ENCODE measurements at regions not wholly inside any gene's neighbourhood (a gene's known extent, or its start where the extent isn't known, plus 50 kb on each side); places are given as distances from the start of the nearest gene placed in this dataset.

DNA sequence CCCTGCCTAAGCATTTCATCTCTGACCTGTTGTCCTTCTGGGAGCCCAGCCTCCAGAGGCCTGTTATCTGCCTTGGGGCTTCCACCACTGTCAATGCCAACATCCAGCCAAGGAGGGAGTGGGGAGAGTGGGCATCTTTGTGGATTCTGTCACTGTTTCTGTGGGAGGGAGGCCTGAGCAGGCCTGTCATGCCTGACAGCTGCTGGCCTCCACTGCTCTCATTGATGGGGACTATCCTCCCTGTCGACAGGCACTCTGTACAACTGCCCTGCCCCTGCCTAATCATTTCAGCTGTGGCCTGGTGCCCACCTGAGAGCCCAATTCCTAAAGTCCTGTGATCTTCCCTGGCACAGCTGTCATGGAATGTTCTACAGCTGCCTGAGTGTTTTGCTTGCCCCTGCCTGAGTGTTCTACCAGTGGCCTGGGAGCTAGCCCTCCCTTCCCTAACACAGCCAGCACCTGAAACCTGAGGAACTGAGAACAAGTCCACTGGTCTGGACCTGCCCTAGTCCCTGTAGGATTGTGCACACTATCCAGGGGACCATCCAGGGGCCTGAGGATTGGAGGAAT is 145.3 kb downstream of the FAM83B start:
- Histone ChIP-seq H3K36me3 (ENCODE audit: insufficient read depth, low read length) (no peaks in the 10 kb centered on the region), H3K79me2 (ENCODE audit: insufficient read depth, low read depth, low read length) (no peaks in the 10 kb centered on the region), H4K20me1 (ENCODE audit: insufficient read depth, low read length) (no peaks in the 10 kb centered on the region), H3K4me3 (ENCODE audit: low read depth, low read length, poor library complexity, severe bottlenecking) (no peak overlapping the region), H3K4me2 (ENCODE audit: low read length) (no peak overlapping the region), H2AFZ (ENCODE audit: low read length) (no peak overlapping the region), H3K4me1 (ENCODE audit: insufficient read depth, low read length, poor library complexity, severe bottlenecking) (no peaks in the 10 kb centered on the region), H3K9me3 (ENCODE audit: low read length) (peaks cover 7% of the 10 kb centered on the region; the same call in 1 of the 2 replicates), H3K27ac (ENCODE audit: low read depth, low read length, poor library complexity, severe bottlenecking) (no peak overlapping the region), H3K9me2 (ENCODE audit: insufficient read depth, low read length) (no peaks in the 10 kb centered on the region)
- ChIA-PET POLR2A (no interaction called here), CTCF (ENCODE audit: unreplicated experiment) (no interaction called here)
- no peak for TF ChIP-seq EZH2phosphoT487 (IDR thresholded peaks at IDR 0.05; ENCODE audit: borderline replicate concordance, low read depth, low read length)
- TF ChIP-seq, protein P1, sequence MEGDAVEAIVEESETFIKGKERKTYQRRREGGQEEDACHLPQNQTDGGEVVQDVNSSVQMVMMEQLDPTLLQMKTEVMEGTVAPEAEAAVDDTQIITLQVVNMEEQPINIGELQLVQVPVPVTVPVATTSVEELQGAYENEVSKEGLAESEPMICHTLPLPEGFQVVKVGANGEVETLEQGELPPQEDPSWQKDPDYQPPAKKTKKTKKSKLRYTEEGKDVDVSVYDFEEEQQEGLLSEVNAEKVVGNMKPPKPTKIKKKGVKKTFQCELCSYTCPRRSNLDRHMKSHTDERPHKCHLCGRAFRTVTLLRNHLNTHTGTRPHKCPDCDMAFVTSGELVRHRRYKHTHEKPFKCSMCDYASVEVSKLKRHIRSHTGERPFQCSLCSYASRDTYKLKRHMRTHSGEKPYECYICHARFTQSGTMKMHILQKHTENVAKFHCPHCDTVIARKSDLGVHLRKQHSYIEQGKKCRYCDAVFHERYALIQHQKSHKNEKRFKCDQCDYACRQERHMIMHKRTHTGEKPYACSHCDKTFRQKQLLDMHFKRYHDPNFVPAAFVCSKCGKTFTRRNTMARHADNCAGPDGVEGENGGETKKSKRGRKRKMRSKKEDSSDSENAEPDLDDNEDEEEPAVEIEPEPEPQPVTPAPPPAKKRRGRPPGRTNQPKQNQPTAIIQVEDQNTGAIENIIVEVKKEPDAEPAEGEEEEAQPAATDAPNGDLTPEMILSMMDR (conservative IDR thresholded peaks at IDR 0.05; ENCODE audit: low read length) = no peak
- no TSS peak for BruUV-seq (replicated peaks)
- intact Hi-C loops (cut with micrococcal nuclease; ENCODE audit: unreplicated experiment) = no loop called here
- no peak for DNase-seq (ENCODE audit: low spot score)

DNA sequence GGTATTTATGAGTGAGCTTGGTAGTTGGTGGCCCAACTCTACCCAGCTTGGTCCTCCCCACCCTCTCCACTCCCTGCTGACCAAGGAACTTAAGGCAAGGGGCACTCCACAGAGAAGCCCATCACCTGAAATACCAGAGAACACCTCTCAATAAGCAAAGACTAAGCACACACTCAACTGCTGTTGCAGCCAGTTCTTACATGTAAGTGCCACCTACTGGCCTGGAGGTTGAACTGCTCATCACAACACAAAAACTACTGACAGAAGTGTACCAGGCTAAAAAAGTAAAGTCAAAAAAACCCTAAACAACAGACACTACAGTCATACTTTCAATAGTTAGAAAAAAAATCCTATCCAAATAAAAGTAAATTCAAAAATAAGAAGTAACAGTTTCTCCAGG is 146.2 kb downstream of the FAM83B start:
- DNase-seq (ENCODE audit: low spot score) = peak; percentile 15
- CTCF ChIA-PET (ENCODE audit: unreplicated experiment) = no interaction called here
- Histone ChIP-seq H3K9me3 (ENCODE audit: low read length) (peaks cover 7% of the 10 kb centered on the region; the same call in 1 of the 2 replicates), H3K79me2 (ENCODE audit: insufficient read depth, low read depth, low read length) (no peaks in the 10 kb centered on the region), H2AFZ (ENCODE audit: low read length) (no peak overlapping the region), H3K4me1 (ENCODE audit: insufficient read depth, low read length, poor library complexity, severe bottlenecking) (no peaks in the 10 kb centered on the region), H3K27ac (ENCODE audit: low read depth, low read length, poor library complexity, severe bottlenecking) (no peak overlapping the region), H3K4me3 (ENCODE audit: low read depth, low read length, poor library complexity, severe bottlenecking) (no peak overlapping the region), H3K36me3 (ENCODE audit: insufficient read depth, low read length) (no peaks in the 10 kb centered on the region), H4K20me1 (ENCODE audit: insufficient read depth, low read length) (no peaks in the 10 kb centered on the region), H3K4me2 (ENCODE audit: low read length) (no peak overlapping the region), H3K9me2 (ENCODE audit: insufficient read depth, low read length) (no peaks in the 10 kb centered on the region)
- POLR2A ChIA-PET = no interaction called here
- no peak for TF ChIP-seq EZH2phosphoT487 (IDR thresholded peaks at IDR 0.05; ENCODE audit: borderline replicate concordance, low read depth, low read length)
- TF ChIP-seq, protein P1 (conservative IDR thresholded peaks at IDR 0.05; ENCODE audit: low read length) = peak; percentile 75
- no TSS peak for BruUV-seq (replicated peaks)
- intact Hi-C loops (cut with micrococcal nuclease; ENCODE audit: unreplicated experiment) = no loop called here

DNA sequence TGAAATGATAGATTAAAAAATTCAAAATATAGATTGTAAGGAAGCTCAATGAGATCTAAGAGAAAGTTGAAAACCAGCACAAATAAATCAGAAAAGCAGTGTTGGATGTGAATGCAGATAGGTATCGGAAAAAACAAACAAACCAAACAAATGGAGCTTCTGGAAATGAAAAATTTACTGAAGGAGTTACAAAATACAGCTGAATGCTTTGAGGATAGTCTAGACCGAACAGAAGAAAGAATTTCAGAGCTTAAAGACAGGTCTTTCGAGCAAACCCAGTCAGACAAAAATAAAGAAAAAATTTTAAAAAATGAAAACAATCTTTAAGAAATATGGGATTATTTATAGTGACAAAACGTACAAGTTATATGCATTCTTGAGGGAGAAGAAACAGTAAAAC is 146.7 kb downstream of the FAM83B start:
- Histone ChIP-seq H3K79me2 (ENCODE audit: insufficient read depth, low read depth, low read length) (no peaks in the 10 kb centered on the region), H2AFZ (ENCODE audit: low read length) (no peak overlapping the region), H3K4me2 (ENCODE audit: low read length) (no peak overlapping the region), H3K36me3 (ENCODE audit: insufficient read depth, low read length) (no peaks in the 10 kb centered on the region), H3K4me1 (ENCODE audit: insufficient read depth, low read length, poor library complexity, severe bottlenecking) (no peaks in the 10 kb centered on the region), H4K20me1 (ENCODE audit: insufficient read depth, low read length) (no peaks in the 10 kb centered on the region), H3K9me3 (ENCODE audit: low read length) (peaks cover 7% of the 10 kb centered on the region; the same call in 1 of the 2 replicates), H3K4me3 (ENCODE audit: low read depth, low read length, poor library complexity, severe bottlenecking) (no peak overlapping the region), H3K27ac (ENCODE audit: low read depth, low read length, poor library complexity, severe bottlenecking) (no peak overlapping the region), H3K9me2 (ENCODE audit: insufficient read depth, low read length) (no peaks in the 10 kb centered on the region)
- ChIA-PET POLR2A (interaction anchor here (0.5 kb wide), 1 partner anchor 306 kb away, joined by 3 read pairs; no protein-coding TSS in a partner anchor), CTCF (ENCODE audit: unreplicated experiment) (no interaction called here)
- TF ChIP-seq EZH2phosphoT487 (IDR thresholded peaks at IDR 0.05; ENCODE audit: borderline replicate concordance, low read depth, low read length) = no peak
- TF ChIP-seq, protein P1 (conservative IDR thresholded peaks at IDR 0.05; ENCODE audit: low read length) = no peak
- DNase-seq (ENCODE audit: low spot score) = no peak
- intact Hi-C loops (cut with micrococcal nuclease; ENCODE audit: unreplicated experiment) = no loop called here
- no TSS peak for BruUV-seq (replicated peaks)
